SK-N-SH (cell line): ENCODE measurements at regions not wholly inside any gene's neighbourhood (a gene's known extent, or its start where the extent isn't known, plus 50 kb on each side); places are given as distances from the start of the nearest gene placed in this dataset.

ENCODE experiments used
- CTCF ChIP-seq: fragments of 200-600 bp; sonication (generic); IDR thresholded peaks from 2 replicates; pipeline ENCODE4 v1.6.1; 2017; ENCODE audit warnings: antibody characterized with exemption, mild to moderate bottlenecking, moderate library complexity
- EZH2phosphoT487 ChIP-seq: fragments of 200-600 bp; sonication (generic); IDR thresholded peaks from 2 replicates; pipeline ENCODE4 v1.6.1; 2017; ENCODE audit warnings: low read depth, mixed run types, mild to moderate bottlenecking, antibody characterized with exemption, moderate library complexity, borderline replicate concordance
- FOXJ3 ChIP-seq: sonication (generic); formaldehyde crosslinking; IDR thresholded peaks from 2 replicates; pipeline ENCODE4 v1.5.1; 2020; ENCODE audit warnings: mild to moderate bottlenecking, missing genetic modification reagents
- GATA2 ChIP-seq: sonication (generic); formaldehyde crosslinking; IDR thresholded peaks from 2 replicates; pipeline ENCODE4 v1.5.0; 2020; ENCODE audit warnings: mild to moderate bottlenecking, missing genetic modification reagents
- NFIC ChIP-seq: IDR thresholded peaks from 2 replicates; pipeline ENCODE4 v1.4.0; 2012; ENCODE audit warnings: borderline replicate concordance
- POLR2AphosphoS5 ChIP-seq: IDR thresholded peaks from 2 replicates; pipeline ENCODE4 v1.6.1; 2012; ENCODE audit warnings: low read depth, low read length
- RAD21 ChIP-seq: IDR thresholded peaks from 2 replicates; pipeline ENCODE4 v1.6.1; 2012; ENCODE audit warnings: mild to moderate bottlenecking, low read length
- RCOR1 ChIP-seq: fragments of 150-350 bp; IDR thresholded peaks from 2 replicates; pipeline ENCODE4 v1.6.1; 2017; ENCODE audit warnings: antibody characterized with exemption, low read length
- SIN3A ChIP-seq: IDR thresholded peaks from 2 replicates; pipeline ENCODE4 v1.6.1; 2012; ENCODE audit warnings: low read depth, mild to moderate bottlenecking, low read length, moderate library complexity, borderline replicate concordance
- SMC3 ChIP-seq: IDR thresholded peaks from 2 replicates; pipeline ENCODE4 v1.6.1; 2012; ENCODE audit warnings: low read depth, low read length, improper control_type of control experiment
- TEAD4 ChIP-seq: IDR thresholded peaks from 2 replicates; pipeline ENCODE4 v1.4.0; 2012; ENCODE audit warnings: mild to moderate bottlenecking, borderline replicate concordance; ENCODE audit not compliant: insufficient read depth
- USF1 ChIP-seq: IDR thresholded peaks from 2 replicates; pipeline ENCODE4 v1.4.0; 2012; ENCODE audit warnings: low read depth, borderline replicate concordance
- USF2 ChIP-seq: fragments of 150-350 bp; IDR thresholded peaks from 2 replicates; pipeline ENCODE4 v1.6.1; 2017; ENCODE audit warnings: antibody characterized with exemption, low read length, low read depth, borderline replicate concordance

- TF ChIP-seq EZH2phosphoT487 (no peak), CTCF (no peak), RAD21 (no peak), RCOR1 (no peak), GATA2 (CRISPR knock-in tag) (no peak), SIN3A (no peak), SMC3 (no peak), USF2 (no peak), POLR2AphosphoS5 (no peak), TEAD4 (no peak), USF1 (no peak), NFIC (no peak), FOXJ3 (no peak)
Measured at GRCh38 chr2:175619179-175620045, 382.7 kb downstream of the LNPK start.
